HCT116 (cell line): ENCODE measurements at regions not wholly inside any gene's neighbourhood (a gene's known extent, or its start where the extent isn't known, plus 50 kb on each side); places are given as distances from the start of the nearest gene placed in this dataset.

Source experiments
- ATAC-seq: fragments of 200-7000 bp; cut with Tn5 transposase; 2 replicates; pipeline ENCODE4 v1.9.1; 2020; ENCODE audit warnings: mild to moderate bottlenecking, moderate library complexity
- BruUV-seq: library from RNA; stranded (reverse); fragments of 400-500 nt; replicated peaks from 2 replicates; lab custom pipeline; 2021; lab: Mats Ljungman, UMichigan
- CTCF ChIA-PET: fragments of 300-600 bp; sonication (Branson Sonifier 250); formaldehyde crosslinking; loops from one replicate; lab custom pipeline; 2021; ENCODE audit warnings: antibody characterized with exemption; lab: Charles Lee
- POLR2A ChIA-PET: fragments of 300-600, 350-600 bp; sonication (Branson Sonifier 250); formaldehyde crosslinking; loops from one replicate; lab custom pipeline; 2021; ENCODE audit warnings: antibody characterized with exemption; lab: Charles Lee
- RAD21 ChIA-PET, 2 experiments: fragments of 300-600 bp; sonication (Branson Sonifier 250); formaldehyde crosslinking; loops; one replicate each; lab custom pipeline; 2023; ENCODE audit warnings: low total read pairs in 2 of 2; ENCODE audit not compliant: uncharacterized antibody in 2 of 2, unreplicated experiment in 2 of 2, low non-redundant PET in 1 of 2; lab: Charles Lee
- DNase-seq: peaks from one replicate; pipeline ENCODE4 v3.0.0-alpha.2; 2010; ENCODE audit warnings: low read depth, low spot score
- H2AFZ ChIP-seq: fragments of 200-600 bp; shearing (Covaris generic), sonication (generic); 2 replicates; pipeline ENCODE4 v1.6.1; 2017; ENCODE audit warnings: low read depth, mixed run types, mixed read lengths, antibody characterized with exemption, low read length; ENCODE audit not compliant: poor library complexity, severe bottlenecking
- H3K27ac ChIP-seq: 2 replicates; pipeline ENCODE4 v1.5.1; 2012; ENCODE audit warnings: low read depth, low read length
- H3K27me3 ChIP-seq: fragments of 200-600 bp; sonication (generic); 2 replicates; pipeline ENCODE4 v1.6.1; 2016; ENCODE audit warnings: mixed run types, low read length, mixed read lengths; ENCODE audit not compliant: insufficient read depth
- H3K36me3 ChIP-seq, 2 experiments: fragments of 200-500 bp in 1 of 2; fragments of 200-600 bp in 1 of 2; sonication (Bioruptor generic) in 1 of 2; sonication (generic) in 1 of 2; 2 replicates each; pipeline versions ENCODE4 v1.5.1 to v1.6.1; 2014 to 2016; ENCODE audit warnings: low read length in 2 of 2, inconsistent platforms in 1 of 2, mixed read lengths in 1 of 2, mixed run types in 1 of 2; ENCODE audit not compliant: insufficient read depth in 2 of 2, control insufficient read depth in 1 of 2
- H3K4me1 ChIP-seq, 2 experiments: fragments of 200-600 bp in 1 of 2; sonication (generic) in 1 of 2; 2 replicates each; pipeline versions ENCODE4 v1.5.1 to v1.6.1; 2012 to 2017; ENCODE audit warnings: low read length in 2 of 2, inconsistent platforms in 1 of 2, mild to moderate bottlenecking in 1 of 2, mixed read lengths in 1 of 2, mixed run types in 1 of 2, moderate library complexity in 1 of 2; ENCODE audit not compliant: insufficient read depth in 2 of 2, control insufficient read depth in 1 of 2
- H3K4me2 ChIP-seq: fragments of 200-600 bp; sonication (generic); 2 replicates; pipeline ENCODE4 v1.6.1; 2017; ENCODE audit warnings: mixed run types, low read length, mixed read lengths
- H3K4me3 ChIP-seq, 2 experiments: fragments of 200-600 bp in 1 of 2; sonication (generic) in 1 of 2; replicated peaks in 1 of 2; 2 replicates each; pipeline ENCODE4 v1.5.1; 2011 to 2016; ENCODE audit warnings: low read length in 2 of 2, control low read depth in 1 of 2, low read depth in 1 of 2, mild to moderate bottlenecking in 1 of 2, mixed read lengths in 1 of 2, mixed run types in 1 of 2
- H3K79me2 ChIP-seq: fragments of 200-600 bp; sonication (generic); 2 replicates; pipeline ENCODE4 v1.6.1; 2017; ENCODE audit warnings: mild to moderate bottlenecking, mixed run types, low read length, moderate library complexity, mixed read lengths; ENCODE audit not compliant: insufficient read depth
- H3K9ac ChIP-seq: fragments of 200-600 bp; sonication (generic); 2 replicates; pipeline ENCODE4 v1.6.1; 2016; ENCODE audit warnings: low read length, mixed read lengths
- H3K9me2 ChIP-seq: fragments of 200-600 bp; sonication (generic), shearing (Covaris generic); 2 replicates; pipeline ENCODE4 v1.6.1; 2017; ENCODE audit warnings: mixed run types, mild to moderate bottlenecking, moderate library complexity; ENCODE audit not compliant: insufficient read depth
- H3K9me3 ChIP-seq, 2 experiments: fragments of 200-500 bp in 1 of 2; fragments of 200-600 bp in 1 of 2; sonication (Bioruptor generic) in 1 of 2; sonication (generic) in 1 of 2; 2 replicates each; pipeline ENCODE4 v1.6.1; 2014 to 2017; ENCODE audit warnings: low read length in 2 of 2, mixed read lengths in 2 of 2, inconsistent platforms in 1 of 2, low read depth in 1 of 2, mild to moderate bottlenecking in 1 of 2, mixed run types in 1 of 2, moderate library complexity in 1 of 2; ENCODE audit not compliant: control insufficient read depth in 1 of 2, insufficient read depth in 1 of 2
- H4K20me1 ChIP-seq: fragments of 200-600 bp; sonication (generic), shearing (Covaris generic); 2 replicates; pipeline ENCODE4 v1.6.1; 2017; ENCODE audit warnings: mixed run types, mild to moderate bottlenecking, moderate library complexity; ENCODE audit not compliant: insufficient read depth
- CBX3 ChIP-seq: IDR thresholded peaks from 2 replicates; pipeline ENCODE4 v1.6.1; 2012; ENCODE audit warnings: low read depth
- CEBPB ChIP-seq: IDR thresholded peaks from 2 replicates; pipeline ENCODE4 v1.6.1; 2012; ENCODE audit warnings: low read depth
- EGR1 ChIP-seq: IDR thresholded peaks from 2 replicates; pipeline ENCODE4 v1.6.1; 2012; ENCODE audit warnings: low read depth
- ELF1 ChIP-seq: IDR thresholded peaks from 2 replicates; pipeline ENCODE4 v1.6.1; 2012; ENCODE audit warnings: low read depth, borderline replicate concordance
- EZH2 ChIP-seq: fragments of 200-600 bp; sonication (generic); IDR thresholded peaks from 2 replicates; pipeline ENCODE4 v1.6.1; 2017; ENCODE audit warnings: antibody characterized with exemption, mixed run types
- JUND ChIP-seq: IDR thresholded peaks from 2 replicates; pipeline ENCODE4 v1.6.1; 2012
- POLR2AphosphoS5 ChIP-seq: IDR thresholded peaks from 2 replicates; pipeline ENCODE4 v1.6.1; 2011; ENCODE audit warnings: mild to moderate bottlenecking, low read depth, low read length, moderate library complexity
- SP1 ChIP-seq: IDR thresholded peaks from 2 replicates; pipeline ENCODE4 v1.6.1; 2012; ENCODE audit warnings: low read depth
- SRF ChIP-seq: IDR thresholded peaks from 2 replicates; pipeline ENCODE4 v1.6.1; 2012; ENCODE audit warnings: low read depth
- ZNF274 ChIP-seq: fragments of 200-500 bp; sonication (Bioruptor generic); IDR thresholded peaks from 2 replicates; pipeline ENCODE4 v1.6.1; 2014; ENCODE audit warnings: mild to moderate bottlenecking, low read depth, low read length, inconsistent platforms
- intact Hi-C: fragments of 100-400 bp; cut with micrococcal nuclease; formaldehyde crosslinking; loops from 2 replicates; pipeline ENCODE4 v1.10.0; 2022
- TF ChIP-seq, protein P1 (sequence below), 3 experiments: fragments of 200-600 bp in 1 of 3; sonication (generic) in 1 of 3; IDR thresholded peaks in 2 of 3; conservative IDR thresholded peaks in 1 of 3; 2 replicates each; pipeline ENCODE4 v1.5.1; 2012 to 2017; ENCODE audit warnings: low read depth in 2 of 3, low read length in 2 of 3, antibody characterized with exemption in 1 of 3, borderline replicate concordance in 1 of 3, control low read depth in 1 of 3, mild to moderate bottlenecking in 1 of 3, mixed read lengths in 1 of 3, mixed run types in 1 of 3, moderate library complexity in 1 of 3; ENCODE audit not compliant: insufficient read depth in 1 of 3
- TF ChIP-seq, protein P2 (sequence below): IDR thresholded peaks from 2 replicates; pipeline ENCODE4 v1.6.1; 2012; ENCODE audit warnings: low read depth
- TF ChIP-seq, protein P3 (sequence below): IDR thresholded peaks from 2 replicates; pipeline ENCODE4 v1.6.1; 2012

DNA sequence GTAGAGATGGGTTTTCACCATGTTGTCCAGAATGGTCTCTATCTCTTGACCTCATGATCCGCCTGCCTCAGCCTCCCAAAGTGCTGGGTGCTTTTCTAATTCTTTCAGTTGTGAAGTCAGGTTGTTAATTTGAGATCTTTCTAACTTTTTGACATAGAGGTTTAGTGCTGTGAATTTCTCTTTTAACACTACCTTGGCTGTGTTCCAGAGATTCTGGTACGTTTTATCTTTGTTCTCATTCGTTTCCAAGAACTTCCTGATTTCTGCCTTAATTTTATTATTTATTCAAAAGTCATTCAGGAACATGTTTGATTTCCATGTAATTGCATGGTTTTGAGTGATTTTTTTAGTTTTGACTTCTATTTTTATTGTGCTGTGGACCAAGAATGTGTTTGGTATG, 63.5 kb upstream of the CCDC54 start:
- Histone ChIP-seq H3K4me2 (no peak overlapping the region), H3K9ac (no peak overlapping the region), H3K4me1 (no peaks in the 10 kb centered on the region), H4K20me1 (no peaks in the 10 kb centered on the region), H3K27me3 (no peaks in the 10 kb centered on the region), H3K4me3 (no peak overlapping the region), H2AFZ (no peak overlapping the region), H3K9me3 (no peaks in the 10 kb centered on the region), H3K9me2 (no peaks in the 10 kb centered on the region), H3K27ac (no peak overlapping the region), H3K36me3 (no peaks in the 10 kb centered on the region), H3K79me2 (no peaks in the 10 kb centered on the region)
- ATAC-seq (no peak), DNase-seq (no peak)
- intact Hi-C loops, result no loop called here
- TF ChIP-seq JUND (no peak), EGR1 (no peak), CBX3 (no peak), SRF (no peak), ZNF274 (no peak), EZH2 (no peak), POLR2AphosphoS5 (no peak), CEBPB (no peak), SP1 (no peak)
- TF ChIP-seq, protein P1, sequence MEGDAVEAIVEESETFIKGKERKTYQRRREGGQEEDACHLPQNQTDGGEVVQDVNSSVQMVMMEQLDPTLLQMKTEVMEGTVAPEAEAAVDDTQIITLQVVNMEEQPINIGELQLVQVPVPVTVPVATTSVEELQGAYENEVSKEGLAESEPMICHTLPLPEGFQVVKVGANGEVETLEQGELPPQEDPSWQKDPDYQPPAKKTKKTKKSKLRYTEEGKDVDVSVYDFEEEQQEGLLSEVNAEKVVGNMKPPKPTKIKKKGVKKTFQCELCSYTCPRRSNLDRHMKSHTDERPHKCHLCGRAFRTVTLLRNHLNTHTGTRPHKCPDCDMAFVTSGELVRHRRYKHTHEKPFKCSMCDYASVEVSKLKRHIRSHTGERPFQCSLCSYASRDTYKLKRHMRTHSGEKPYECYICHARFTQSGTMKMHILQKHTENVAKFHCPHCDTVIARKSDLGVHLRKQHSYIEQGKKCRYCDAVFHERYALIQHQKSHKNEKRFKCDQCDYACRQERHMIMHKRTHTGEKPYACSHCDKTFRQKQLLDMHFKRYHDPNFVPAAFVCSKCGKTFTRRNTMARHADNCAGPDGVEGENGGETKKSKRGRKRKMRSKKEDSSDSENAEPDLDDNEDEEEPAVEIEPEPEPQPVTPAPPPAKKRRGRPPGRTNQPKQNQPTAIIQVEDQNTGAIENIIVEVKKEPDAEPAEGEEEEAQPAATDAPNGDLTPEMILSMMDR (IDR thresholded peaks at IDR 0.05 in 2 of 3, conservative IDR thresholded peaks at IDR 0.05 in 1 of 3; ENCODE audit: borderline replicate concordance in 1 of 3, insufficient read depth in 1 of 3, low read depth in 2 of 3, low read length in 2 of 3), result no peak
- CTCF ChIA-PET, result no interaction called here
- RAD21 ChIA-PET, result no interaction called here
- no TSS peak for BruUV-seq
- POLR2A ChIA-PET, result no interaction called here

DNA sequence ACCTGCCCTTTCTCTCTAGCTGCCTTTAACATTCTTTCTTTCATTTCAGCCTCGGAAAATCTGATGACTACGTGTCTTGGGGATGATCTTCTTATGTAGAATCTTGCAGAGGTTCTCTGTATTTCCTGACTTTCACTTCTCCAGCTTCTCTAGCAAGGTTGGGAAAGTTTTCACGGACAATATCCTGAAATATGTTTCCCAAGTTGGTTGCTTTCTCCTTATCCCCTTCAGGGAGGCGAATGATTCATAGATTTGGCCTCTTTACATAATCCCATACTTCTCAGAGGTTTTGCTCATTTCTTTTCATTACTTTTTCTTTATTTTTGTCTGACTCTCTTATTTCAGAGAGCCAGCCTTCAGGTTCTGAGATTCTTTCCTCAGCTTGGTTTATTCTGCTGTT, 62.1 kb upstream of the CCDC54 start:
- intact Hi-C loops, result no loop called here
- no peak for DNase-seq
- TF ChIP-seq, protein P2, sequence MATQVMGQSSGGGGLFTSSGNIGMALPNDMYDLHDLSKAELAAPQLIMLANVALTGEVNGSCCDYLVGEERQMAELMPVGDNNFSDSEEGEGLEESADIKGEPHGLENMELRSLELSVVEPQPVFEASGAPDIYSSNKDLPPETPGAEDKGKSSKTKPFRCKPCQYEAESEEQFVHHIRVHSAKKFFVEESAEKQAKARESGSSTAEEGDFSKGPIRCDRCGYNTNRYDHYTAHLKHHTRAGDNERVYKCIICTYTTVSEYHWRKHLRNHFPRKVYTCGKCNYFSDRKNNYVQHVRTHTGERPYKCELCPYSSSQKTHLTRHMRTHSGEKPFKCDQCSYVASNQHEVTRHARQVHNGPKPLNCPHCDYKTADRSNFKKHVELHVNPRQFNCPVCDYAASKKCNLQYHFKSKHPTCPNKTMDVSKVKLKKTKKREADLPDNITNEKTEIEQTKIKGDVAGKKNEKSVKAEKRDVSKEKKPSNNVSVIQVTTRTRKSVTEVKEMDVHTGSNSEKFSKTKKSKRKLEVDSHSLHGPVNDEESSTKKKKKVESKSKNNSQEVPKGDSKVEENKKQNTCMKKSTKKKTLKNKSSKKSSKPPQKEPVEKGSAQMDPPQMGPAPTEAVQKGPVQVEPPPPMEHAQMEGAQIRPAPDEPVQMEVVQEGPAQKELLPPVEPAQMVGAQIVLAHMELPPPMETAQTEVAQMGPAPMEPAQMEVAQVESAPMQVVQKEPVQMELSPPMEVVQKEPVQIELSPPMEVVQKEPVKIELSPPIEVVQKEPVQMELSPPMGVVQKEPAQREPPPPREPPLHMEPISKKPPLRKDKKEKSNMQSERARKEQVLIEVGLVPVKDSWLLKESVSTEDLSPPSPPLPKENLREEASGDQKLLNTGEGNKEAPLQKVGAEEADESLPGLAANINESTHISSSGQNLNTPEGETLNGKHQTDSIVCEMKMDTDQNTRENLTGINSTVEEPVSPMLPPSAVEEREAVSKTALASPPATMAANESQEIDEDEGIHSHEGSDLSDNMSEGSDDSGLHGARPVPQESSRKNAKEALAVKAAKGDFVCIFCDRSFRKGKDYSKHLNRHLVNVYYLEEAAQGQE, result no peak
- no peak for TF ChIP-seq POLR2AphosphoS5
- TF ChIP-seq ELF1, result no peak
- TF ChIP-seq, protein P3, sequence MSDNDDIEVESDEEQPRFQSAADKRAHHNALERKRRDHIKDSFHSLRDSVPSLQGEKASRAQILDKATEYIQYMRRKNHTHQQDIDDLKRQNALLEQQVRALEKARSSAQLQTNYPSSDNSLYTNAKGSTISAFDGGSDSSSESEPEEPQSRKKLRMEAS, result no peak
- TF ChIP-seq JUND, result no peak
- TF ChIP-seq, all 23 proteins: peak for 0
- Histone ChIP-seq H3K27me3 (no peaks in the 10 kb centered on the region), H4K20me1 (no peaks in the 10 kb centered on the region), H3K36me3 (no peaks in the 10 kb centered on the region), H3K9ac (no peak overlapping the region), H3K4me2 (no peak overlapping the region), H3K9me2 (no peaks in the 10 kb centered on the region), H3K4me3 (no peak overlapping the region), H3K4me1 (no peaks in the 10 kb centered on the region), H3K79me2 (no peaks in the 10 kb centered on the region), H3K9me3 (no peaks in the 10 kb centered on the region), H3K27ac (no peak overlapping the region), H2AFZ (no peak overlapping the region)
- no TSS peak for BruUV-seq
- RAD21 ChIA-PET, result no interaction called here
- ATAC-seq, result no peak
- CTCF ChIA-PET, result no interaction called here
- POLR2A ChIA-PET, result no interaction called here
